22Rv1 (cell line): ENCODE measurements at regions not wholly inside any gene's neighbourhood (a gene's known extent, or its start where the extent isn't known, plus 50 kb on each side); places are given as distances from the start of the nearest gene placed in this dataset.

Source experiments
- CTCF ChIP-seq: fragments of 450-650 bp; IDR thresholded peaks from 2 replicates; pipeline ENCODE4 v1.5.1; 2017; ENCODE audit warnings: mild to moderate bottlenecking
- ZFX ChIP-seq: fragments of 450-650 bp; IDR thresholded peaks from 2 replicates; pipeline ENCODE4 v1.6.1; 2017; ENCODE audit warnings: antibody characterized with exemption, borderline replicate concordance

GRCh38 chr13:109677206-109677605, 109.2 kb downstream of the IRS2 start:
- TF ChIP-seq CTCF (no peak), ZFX (no peak)
